ENCODE measurements at regions not wholly inside any gene's neighbourhood (a gene's known extent, or its start where the extent isn't known, plus 50 kb on each side); places are given as distances from the start of the nearest gene placed in this dataset.

DNA sequence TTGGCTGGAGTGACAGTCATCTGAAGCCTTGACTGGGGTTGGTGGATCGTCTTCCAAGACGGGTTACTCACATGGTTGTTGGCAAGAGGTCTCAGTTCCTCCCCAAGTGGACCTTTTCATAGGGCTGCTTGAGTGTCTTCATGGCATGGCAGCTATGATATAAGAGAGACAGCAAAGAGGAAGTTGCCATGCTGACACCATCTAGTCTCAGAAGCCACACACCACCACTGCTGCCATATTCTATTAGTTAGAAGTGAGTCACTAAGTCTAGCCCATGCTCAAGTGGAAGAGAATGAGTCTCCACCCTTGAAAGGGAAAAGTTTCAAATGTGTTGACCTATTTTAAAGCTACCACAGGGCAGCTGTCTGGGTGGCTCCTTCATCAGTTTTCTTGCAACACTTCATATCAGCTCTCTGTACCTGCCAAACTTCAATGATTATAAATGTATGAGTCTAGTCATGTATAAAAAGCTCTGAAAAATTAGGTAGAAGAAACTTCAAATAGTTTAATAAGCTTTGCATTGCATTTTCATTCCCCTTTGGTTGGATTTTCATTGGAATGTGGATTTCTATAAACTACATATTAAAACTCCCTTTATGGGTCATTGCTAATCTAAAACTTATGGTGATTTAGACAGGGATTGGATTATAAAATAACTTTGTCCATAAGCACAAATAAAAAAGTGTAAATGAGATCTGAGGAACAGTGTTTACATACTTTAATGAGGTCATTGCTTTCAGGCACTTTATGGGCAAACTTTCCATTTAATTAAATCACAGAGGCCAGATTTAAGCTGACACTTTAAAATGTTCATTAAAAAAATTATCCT, 68.0 kb upstream of the ATXN3L start:
- peaks cover 0 to 3% (median 0%) of the 10 kb centered on the region in 4 experiments; a peak in 1 of 7 replicates for H3K4me1 ChIP-seq (replicated peaks in 1 of 4; ENCODE audit: control insufficient read depth in 3 of 4, insufficient read depth in 4 of 4, low read length in 3 of 4)
- no peak overlapping the region for H2BK5ac ChIP-seq (ENCODE audit: low read depth, low read length)
- FAIRE-seq (no peak), DNase-seq (ENCODE audit: low read depth in 1 of 2, low spot score in 2 of 2) (no peak)
- whole genome bisulfite sequencing, 2 experiments (ENCODE audit: extremely low coverage in 1 of 2, insufficient coverage in 1 of 2, insufficient read length in 1 of 2, insufficient replicate concordance in 2 of 2, low coverage in 1 of 2, low lambda C conversion rate in 2 of 2, missing lambda C conversion rate in 1 of 2), result 93% methylated on average over 2 of the region's 2 CpGs; no CpG with 5 or more reads in 1 of the 2 experiments
- no peak overlapping the region for H3K4me2 ChIP-seq (ENCODE audit: insufficient read depth in 1 of 2, low read depth in 2 of 2, low read length in 2 of 2)
- H3K23me2 ChIP-seq (ENCODE audit: low read depth, low read length), result no peaks in the 10 kb centered on the region
- H2BK15ac ChIP-seq (ENCODE audit: low read length), result no peak overlapping the region
- H3K18ac ChIP-seq (ENCODE audit: extremely low read depth, low read length), result no peak overlapping the region
- H3K79me2 ChIP-seq (ENCODE audit: control insufficient read depth in 1 of 2, insufficient read depth in 2 of 2, low read length in 2 of 2), result no peaks in the 10 kb centered on the region
- no peak overlapping the region for H3K4me3 ChIP-seq (ENCODE audit: extremely low read depth in 1 of 4, insufficient read depth in 2 of 4, low read depth in 3 of 4, low read length in 4 of 4)
- H3K9me3 ChIP-seq (ENCODE audit: insufficient read depth in 2 of 2, low read depth in 1 of 2, low read length in 1 of 2), result no peaks in the 10 kb centered on the region
- H2BK120ac ChIP-seq (replicated peaks; ENCODE audit: low read depth, low read length), result no peak overlapping the region
- no peaks in the 10 kb centered on the region for H3K27me3 ChIP-seq (replicated peaks in 1 of 4; ENCODE audit: control insufficient read depth in 3 of 4, extremely low read depth in 1 of 4, insufficient read depth in 3 of 4, low read length in 3 of 4)
- no peak overlapping the region for H3K4ac ChIP-seq (replicated peaks; ENCODE audit: insufficient read length, low read depth, low read length)
- ChIA-PET POLR2A (ENCODE audit: partially characterized antibody) (no interaction called here), CTCF (ENCODE audit: partially characterized antibody) (interaction anchor here (0.9 to 1.0 kb wide), 2 partner anchors 40 to 100 kb away, joined by 3 read pairs; no protein-coding TSS in a partner anchor)
- H3K36me3 ChIP-seq (ENCODE audit: control insufficient read depth in 2 of 4, insufficient read depth in 4 of 4, low read length in 3 of 4), result no peaks in the 10 kb centered on the region
- H3K79me1 ChIP-seq (ENCODE audit: low read depth, low read length), result no peaks in the 10 kb centered on the region
- no peaks in the 10 kb centered on the region for H4K20me1 ChIP-seq (replicated peaks in 1 of 2; ENCODE audit: control insufficient read depth in 1 of 2, insufficient read depth in 2 of 2, low read length in 2 of 2)
- TF ChIP-seq SP2 (IDR thresholded peaks at IDR 0.05; ENCODE audit: low read length) (no peak), CHD1 (IDR thresholded peaks at IDR 0.05; ENCODE audit: low read depth, low read length) (no peak), JUND (IDR thresholded peaks at IDR 0.05; ENCODE audit: low read length) (no peak), KDM5A (IDR thresholded peaks at IDR 0.05; ENCODE audit: low read length) (no peak), SIX5 (IDR thresholded peaks at IDR 0.05; ENCODE audit: low read depth, low read length) (no peak)
- no peak overlapping the region for H4K8ac ChIP-seq (ENCODE audit: extremely low read depth, insufficient read depth, low read length)
- H4K91ac ChIP-seq (replicated peaks; ENCODE audit: insufficient read length, low read length), result no peak overlapping the region
- H3K14ac ChIP-seq (ENCODE audit: insufficient read length), result no peak overlapping the region
- H2BK20ac ChIP-seq (ENCODE audit: low read length), result no peak overlapping the region
- no peak overlapping the region for H2AK5ac ChIP-seq (ENCODE audit: low read depth, low read length)
- H3K27ac ChIP-seq (ENCODE audit: low read depth, low read length), result no peak overlapping the region
- no peak overlapping the region for H2BK12ac ChIP-seq (ENCODE audit: low read depth, low read length)
- H2AFZ ChIP-seq (ENCODE audit: low read length), result no peak overlapping the region
- no peak overlapping the region for H3K9ac ChIP-seq (replicated peaks in 1 of 4; ENCODE audit: extremely low read depth in 1 of 4, low read depth in 3 of 4, low read length in 3 of 4)
- H3K23ac ChIP-seq (ENCODE audit: insufficient read length), result no peak overlapping the region
- no peak overlapping the region for H3K56ac ChIP-seq (replicated peaks; ENCODE audit: insufficient read length, low read depth, low read length)
- no peak overlapping the region for H4K5ac ChIP-seq (ENCODE audit: insufficient read length, low read depth, low read length)

All from H1 (cell line).